OCI-LY1 (cell line): ENCODE measurements at regions not wholly inside any gene's neighbourhood (a gene's known extent, or its start where the extent isn't known, plus 50 kb on each side); places are given as distances from the start of the nearest gene placed in this dataset.

Experiments
- H2AFZ ChIP-seq: fragments of 200-600 bp; sonication (generic), shearing (Covaris generic); 2 replicates; pipeline ENCODE4 v1.6.0; 2014; ENCODE audit warnings: antibody characterized with exemption, mild to moderate bottlenecking, low read length
- H3F3A ChIP-seq: fragments of 200-600 bp; sonication (generic), shearing (Covaris generic); 2 replicates; pipeline ENCODE4 v1.6.0; 2014; ENCODE audit warnings: mild to moderate bottlenecking, antibody characterized with exemption, low read length, moderate library complexity; ENCODE audit not compliant: insufficient read depth
- H3K27ac ChIP-seq: fragments of 200-600 bp; sonication (generic); 2 replicates; pipeline ENCODE4 v1.5.1; 2014; ENCODE audit warnings: low read length, mixed run types, mild to moderate bottlenecking, low read depth; ENCODE audit not compliant: poor library complexity, severe bottlenecking
- H3K27me3 ChIP-seq: fragments of 200-600 bp; sonication (generic); 2 replicates; pipeline ENCODE4 v1.6.0; 2014; ENCODE audit warnings: antibody characterized with exemption, mild to moderate bottlenecking, low read length, moderate library complexity; ENCODE audit not compliant: insufficient read depth
- H3K36me3 ChIP-seq: fragments of 200-600 bp; sonication (generic); 2 replicates; pipeline ENCODE4 v1.6.1; 2014; ENCODE audit warnings: mild to moderate bottlenecking, antibody characterized with exemption, low read length, moderate library complexity, mixed read lengths; ENCODE audit not compliant: insufficient read depth
- H3K4me1 ChIP-seq: fragments of 200-600 bp; sonication (generic); 2 replicates; pipeline ENCODE4 v1.5.1; 2014; ENCODE audit warnings: mild to moderate bottlenecking, low read length, moderate library complexity; ENCODE audit not compliant: insufficient read depth, severe bottlenecking
- H3K4me2 ChIP-seq: fragments of 200-600 bp; sonication (generic), shearing (Covaris generic); 2 replicates; pipeline ENCODE4 v1.6.1; 2014; ENCODE audit warnings: low read length
- H3K4me3 ChIP-seq: fragments of 200-600 bp; sonication (generic); 2 replicates; pipeline ENCODE4 v1.5.1; 2014; ENCODE audit warnings: low read length, low read depth, mild to moderate bottlenecking, mixed read lengths; ENCODE audit not compliant: poor library complexity, severe bottlenecking
- H3K79me2 ChIP-seq: fragments of 200-600 bp; shearing (Covaris generic); 2 replicates; pipeline ENCODE4 v1.6.1; 2016; ENCODE audit warnings: mixed run types, low read length, mixed read lengths; ENCODE audit not compliant: insufficient read depth
- H3K9ac ChIP-seq: fragments of 200-600 bp; sonication (generic), shearing (Covaris generic); 2 replicates; pipeline ENCODE4 v1.6.1; 2014; ENCODE audit warnings: mild to moderate bottlenecking, low read length, mixed read lengths
- H3K9me2 ChIP-seq: fragments of 200-600 bp; sonication (generic), shearing (Covaris generic); 2 replicates; pipeline ENCODE4 v1.6.1; 2014; ENCODE audit warnings: low read depth, mild to moderate bottlenecking, low read length, mixed read lengths
- H3K9me3 ChIP-seq: fragments of 200-600 bp; shearing (Covaris generic); 2 replicates; pipeline ENCODE4 v1.6.1; 2014; ENCODE audit warnings: low read length, mixed read lengths
- H4K20me1 ChIP-seq: fragments of 200-600 bp; sonication (generic), shearing (Covaris generic); 2 replicates; pipeline ENCODE4 v1.6.0; 2016; ENCODE audit warnings: mild to moderate bottlenecking, low read length; ENCODE audit not compliant: insufficient read depth
- CTCF ChIP-seq: fragments of 200-600 bp; sonication (generic), shearing (Covaris generic); IDR thresholded peaks from 2 replicates; pipeline ENCODE4 v1.5.1; 2017; ENCODE audit warnings: mild to moderate bottlenecking, antibody characterized with exemption, low read length, moderate library complexity, mixed read lengths
- EZH2 ChIP-seq: fragments of 200-600 bp; sonication (generic), shearing (Covaris generic); IDR thresholded peaks from 2 replicates; pipeline ENCODE4 v1.8.0; 2017; ENCODE audit warnings: borderline replicate concordance, mixed run types, mild to moderate bottlenecking, antibody characterized with exemption, low read length, moderate library complexity, mixed read lengths

GRCh38 chr6:155894758-155895157 lies 439.1 kb upstream of the NOX3 start:
- no peak overlapping the region for H2AFZ ChIP-seq
- no peaks in the 10 kb centered on the region for H3K4me1 ChIP-seq
- H4K20me1 ChIP-seq = no peaks in the 10 kb centered on the region
- H3K79me2 ChIP-seq = no peaks in the 10 kb centered on the region
- H3K27me3 ChIP-seq = no peaks in the 10 kb centered on the region
- no peaks in the 10 kb centered on the region for H3K9me2 ChIP-seq
- H3K4me3 ChIP-seq = no peak overlapping the region
- TF ChIP-seq CTCF = no peak
- TF ChIP-seq EZH2 = no peak
- no peaks in the 10 kb centered on the region for H3F3A ChIP-seq
- no peaks in the 10 kb centered on the region for H3K36me3 ChIP-seq
- H3K9me3 ChIP-seq = no peaks in the 10 kb centered on the region
- H3K9ac ChIP-seq = no peak overlapping the region
- H3K4me2 ChIP-seq = no peak overlapping the region
- no peak overlapping the region for H3K27ac ChIP-seq

DNA sequence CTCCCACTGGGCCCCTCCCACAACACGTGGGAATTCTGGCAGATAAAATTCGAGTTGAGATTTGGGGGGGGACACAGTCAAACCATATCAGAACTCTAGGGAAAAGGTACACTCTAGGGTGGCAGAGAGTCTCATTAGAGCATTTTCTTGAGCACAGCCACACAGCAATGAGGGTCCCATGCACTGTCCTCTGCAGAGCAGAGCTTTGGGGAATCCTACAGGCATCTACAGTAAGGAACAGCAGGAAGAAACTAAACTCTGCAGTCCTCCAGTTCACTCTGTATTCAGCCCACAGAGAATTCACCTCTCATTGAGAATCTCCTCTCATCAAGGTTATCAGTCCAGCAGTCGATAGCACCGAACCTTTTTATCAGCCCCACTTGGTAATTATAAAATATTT lies 438.6 kb upstream of the NOX3 start:
- Histone ChIP-seq H3K79me2 (no peaks in the 10 kb centered on the region), H3K4me2 (no peak overlapping the region), H3K4me1 (no peaks in the 10 kb centered on the region), H3K36me3 (no peaks in the 10 kb centered on the region), H3K27me3 (no peaks in the 10 kb centered on the region), H3K9me3 (no peaks in the 10 kb centered on the region), H3K9ac (no peak overlapping the region), H3K27ac (no peak overlapping the region), H2AFZ (no peak overlapping the region), H3F3A (no peaks in the 10 kb centered on the region), H3K9me2 (no peaks in the 10 kb centered on the region), H3K4me3 (no peak overlapping the region), H4K20me1 (no peaks in the 10 kb centered on the region)
- TF ChIP-seq CTCF (no peak), EZH2 (no peak)

GRCh38 chr6:155890409-155890808 lies 434.8 kb upstream of the NOX3 start:
- Histone ChIP-seq H3K27me3 (no peaks in the 10 kb centered on the region), H3K36me3 (no peaks in the 10 kb centered on the region), H3F3A (no peaks in the 10 kb centered on the region), H3K27ac (no peak overlapping the region), H3K9ac (no peak overlapping the region), H3K4me1 (no peaks in the 10 kb centered on the region), H2AFZ (no peak overlapping the region), H3K79me2 (no peaks in the 10 kb centered on the region), H3K4me2 (no peak overlapping the region), H3K4me3 (no peak overlapping the region), H3K9me3 (no peaks in the 10 kb centered on the region), H3K9me2 (no peaks in the 10 kb centered on the region), H4K20me1 (no peaks in the 10 kb centered on the region)
- TF ChIP-seq EZH2 (no peak), CTCF (no peak)
